HG03196 (cell line): ENCODE measurements at regions not wholly inside any gene's neighbourhood (a gene's known extent, or its start where the extent isn't known, plus 50 kb on each side); places are given as distances from the start of the nearest gene placed in this dataset.

Source experiments
- ATAC-seq: cut with Tn5 transposase; IDR thresholded peaks from one replicate; pipeline ENCODE4 v1.9.1; 2021; ENCODE audit not compliant: unreplicated experiment

- ATAC-seq: no peak
Measured at GRCh38 chr1:239817276-239817675, 274.4 kb upstream of the FMN2 start.

GRCh38 chr1:239817801-239818200 lies 273.9 kb upstream of the FMN2 start:
- no peak for ATAC-seq

- ATAC-seq: no peak
Measured at GRCh38 chr1:239819096-239819495, 272.6 kb upstream of the FMN2 start.

DNA sequence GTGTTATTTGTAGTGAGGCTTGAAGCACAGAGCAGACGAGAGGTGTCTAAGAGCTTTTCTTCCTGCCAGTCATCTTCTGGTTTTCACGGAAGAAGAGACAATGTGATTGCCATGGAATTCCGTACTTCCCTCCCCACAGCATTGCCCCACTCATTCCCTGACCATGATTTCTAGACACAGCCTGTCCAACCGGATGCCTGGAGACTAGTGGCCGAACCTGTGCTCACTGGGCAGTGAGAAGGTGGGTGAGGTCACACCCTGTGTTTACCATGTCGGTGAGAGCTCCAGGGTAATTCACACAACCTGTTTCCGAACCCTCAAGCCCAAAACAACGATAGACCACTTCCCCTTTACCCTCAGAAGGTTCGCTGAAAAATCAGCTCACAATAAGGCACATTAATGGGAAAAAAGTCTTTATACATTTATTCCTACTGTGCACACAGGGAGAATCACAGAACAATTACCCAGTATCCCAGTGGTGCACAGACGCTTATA lies 271.9 kb upstream of the FMN2 start:
- no peak for ATAC-seq

DNA sequence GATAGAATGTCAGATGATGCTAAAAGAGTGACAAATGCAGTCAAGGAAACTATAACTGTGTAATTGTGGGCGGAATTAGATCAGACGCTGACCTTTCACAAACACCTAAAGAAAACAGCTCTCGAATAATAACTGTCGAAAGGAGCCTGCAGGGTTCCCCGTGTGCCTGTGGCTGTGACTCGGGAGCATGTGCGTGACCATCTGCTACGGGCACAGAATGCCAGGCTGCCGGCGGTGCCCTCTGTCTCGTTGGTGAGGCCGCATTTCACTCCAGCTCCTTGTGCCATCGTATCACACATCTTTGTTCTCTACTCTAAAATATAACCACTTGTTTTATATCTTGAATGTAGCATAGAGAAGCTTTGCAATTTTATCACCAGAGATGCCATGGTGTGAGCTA lies 267.8 kb upstream of the FMN2 start:
- ATAC-seq: no peak

- no peak for ATAC-seq
Measured at GRCh38 chr1:239826211-239826610, 265.5 kb upstream of the FMN2 start.

- ATAC-seq: no peak
Measured at GRCh38 chr1:239826736-239827135, 264.9 kb upstream of the FMN2 start.

DNA sequence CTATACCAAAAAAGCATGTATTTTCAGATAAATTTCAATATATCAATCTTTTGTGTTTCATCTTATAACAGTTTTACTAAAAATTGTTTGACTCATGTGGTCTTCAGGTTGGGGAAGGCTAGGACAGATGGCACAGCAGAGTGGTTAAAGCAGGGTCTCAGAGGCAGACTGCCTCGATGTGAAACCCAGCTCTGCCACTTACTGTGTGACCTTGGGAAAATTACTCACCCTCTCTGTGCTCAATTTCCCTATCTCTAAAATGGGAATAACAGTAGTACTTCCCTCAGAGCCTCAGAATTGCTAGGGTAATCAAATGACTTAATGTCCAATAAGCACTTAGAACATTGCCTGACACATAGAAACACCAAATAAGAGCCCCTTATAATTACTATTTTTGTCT lies 262.1 kb upstream of the FMN2 start:
- no peak for ATAC-seq

DNA sequence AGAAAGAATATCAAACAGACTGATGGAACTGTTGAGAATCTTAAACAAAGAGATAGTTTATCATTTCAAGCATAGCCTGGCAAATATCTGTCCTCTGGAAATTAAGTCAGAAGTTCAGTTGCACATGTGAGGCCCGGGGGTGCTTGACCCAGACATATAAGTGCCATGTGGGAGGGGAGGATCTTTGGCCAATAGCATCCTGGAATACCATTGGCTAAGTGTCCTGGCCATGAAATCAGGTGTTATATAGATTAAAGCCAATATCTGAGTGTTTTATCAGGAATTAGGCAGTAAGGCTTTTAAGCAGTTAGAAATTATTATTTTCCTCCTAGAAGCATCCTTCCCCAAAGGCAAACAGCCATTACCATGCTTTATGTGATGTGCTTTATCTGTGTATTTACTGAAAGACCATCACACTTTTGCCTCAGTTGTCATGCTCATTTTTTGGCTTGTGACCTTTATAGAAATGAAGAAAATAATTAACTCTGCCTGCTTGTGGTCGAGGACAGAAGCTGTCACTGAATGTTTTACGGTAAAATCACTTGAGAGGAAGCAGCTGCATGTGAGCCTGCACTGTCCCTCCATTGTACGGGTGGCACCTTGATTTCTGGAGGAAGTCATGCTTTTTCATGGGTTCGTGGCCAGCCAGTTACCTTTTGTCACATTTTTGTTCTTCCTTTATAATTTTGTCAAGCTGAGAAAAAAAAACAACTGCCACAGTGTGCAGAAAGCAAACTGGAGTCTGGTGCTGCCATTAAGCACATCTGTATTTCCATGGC lies 259.9 kb upstream of the FMN2 start:
- no peak for ATAC-seq

DNA sequence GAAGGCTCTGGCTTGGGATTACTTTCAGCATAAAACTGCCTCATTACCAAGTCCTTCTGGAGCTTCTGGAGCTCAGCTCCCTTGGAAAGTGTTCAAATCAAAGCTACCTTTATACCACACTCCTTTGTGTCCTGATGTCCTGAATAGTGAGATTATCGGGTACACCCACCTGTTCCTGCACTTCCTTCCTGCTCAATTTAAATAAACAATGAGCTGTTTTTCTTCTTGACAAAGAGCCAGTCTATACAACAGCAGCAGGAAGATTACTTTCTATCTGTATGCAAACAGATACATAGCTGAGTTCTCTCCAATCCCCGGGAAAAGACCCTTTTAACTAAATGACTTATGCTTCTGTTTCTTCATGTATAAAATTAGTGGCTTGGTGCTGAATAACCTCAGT lies 258.0 kb upstream of the FMN2 start:
- ATAC-seq: no peak

DNA sequence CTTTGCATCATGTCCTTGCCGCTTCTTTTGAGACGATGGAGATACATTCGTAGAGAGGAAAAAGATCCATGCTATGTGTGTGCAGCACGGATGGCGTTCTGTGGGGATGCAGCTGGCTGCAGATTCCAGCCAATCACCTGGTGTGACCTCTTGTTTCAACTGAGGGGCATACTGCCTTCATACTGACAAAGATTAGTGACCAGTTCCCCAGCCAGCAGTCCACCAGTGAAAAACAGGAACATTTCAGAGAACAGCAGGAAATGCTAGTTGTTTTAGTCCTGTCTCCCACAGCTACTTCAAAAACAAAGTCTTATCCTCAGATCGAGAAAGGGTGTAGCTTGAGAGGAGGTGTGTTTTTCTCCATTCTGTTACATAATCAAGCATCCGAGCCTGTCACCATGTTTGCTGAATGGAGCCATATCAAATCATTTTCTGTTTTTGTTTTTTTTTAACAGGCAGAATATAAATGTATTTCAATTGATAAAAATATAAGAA lies 255.7 kb upstream of the FMN2 start:
- ATAC-seq: no peak

- no peak for ATAC-seq
Measured at GRCh38 chr1:239840336-239840735, 251.3 kb upstream of the FMN2 start.

DNA sequence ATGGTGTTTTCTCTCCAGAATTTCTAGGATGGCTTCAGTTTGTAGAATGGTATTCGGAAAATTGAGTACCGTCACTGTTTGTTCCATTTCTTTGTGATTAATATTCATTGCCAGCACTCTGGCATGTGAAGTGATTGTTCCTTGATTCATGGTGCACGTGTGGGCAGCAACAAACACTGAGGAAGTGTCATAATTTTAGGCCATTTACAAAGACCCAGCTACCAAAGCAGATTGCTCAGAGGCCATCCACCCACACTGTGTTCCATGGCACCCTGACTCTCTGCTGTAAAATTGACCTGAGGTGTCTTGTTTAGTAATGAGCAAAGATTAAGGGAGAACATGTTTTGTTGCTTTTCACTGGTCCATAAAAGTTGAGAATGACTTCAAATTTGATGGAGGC lies 250.9 kb upstream of the FMN2 start:
- ATAC-seq: no peak

- ATAC-seq: no peak
Measured at GRCh38 chr1:239841631-239842030, 250.1 kb upstream of the FMN2 start.

DNA sequence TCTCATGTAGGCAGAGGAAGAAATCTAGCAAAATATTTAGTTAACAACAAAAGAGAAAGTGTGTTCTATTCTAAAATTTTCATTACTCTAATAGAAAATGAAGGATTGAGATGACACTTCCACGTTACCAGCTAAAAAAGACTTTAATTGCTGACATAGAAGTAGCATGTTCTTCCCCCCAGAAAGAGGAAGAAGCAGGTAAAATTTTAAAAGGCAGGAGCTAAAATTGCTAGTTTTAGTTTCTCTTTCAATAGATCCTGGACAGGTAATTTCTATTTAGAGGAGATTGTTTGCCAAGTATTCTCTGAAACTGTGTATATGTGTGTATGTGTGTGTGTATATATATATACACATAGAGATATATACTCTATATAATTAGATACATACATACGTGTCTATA lies 248.1 kb upstream of the FMN2 start:
- no peak for ATAC-seq

DNA sequence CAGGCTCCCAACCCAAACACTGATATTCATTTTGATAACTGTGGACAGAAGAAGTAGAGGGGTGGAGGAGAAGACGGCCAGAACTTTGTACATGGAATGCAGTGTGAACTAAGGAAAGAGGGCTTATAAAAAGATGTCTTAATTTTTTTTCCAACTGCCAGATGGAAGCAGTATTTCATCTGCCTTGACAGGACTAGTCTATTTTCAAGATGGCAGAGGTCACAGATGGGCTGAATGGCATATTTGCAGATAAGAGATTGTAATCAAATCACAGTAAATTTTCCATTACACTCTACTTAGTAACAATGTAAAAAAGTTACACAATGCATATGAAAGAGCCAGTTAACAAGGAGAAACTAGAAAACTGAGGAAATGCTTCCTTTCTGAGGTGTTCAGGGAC lies 246.8 kb upstream of the FMN2 start:
- ATAC-seq: no peak

DNA sequence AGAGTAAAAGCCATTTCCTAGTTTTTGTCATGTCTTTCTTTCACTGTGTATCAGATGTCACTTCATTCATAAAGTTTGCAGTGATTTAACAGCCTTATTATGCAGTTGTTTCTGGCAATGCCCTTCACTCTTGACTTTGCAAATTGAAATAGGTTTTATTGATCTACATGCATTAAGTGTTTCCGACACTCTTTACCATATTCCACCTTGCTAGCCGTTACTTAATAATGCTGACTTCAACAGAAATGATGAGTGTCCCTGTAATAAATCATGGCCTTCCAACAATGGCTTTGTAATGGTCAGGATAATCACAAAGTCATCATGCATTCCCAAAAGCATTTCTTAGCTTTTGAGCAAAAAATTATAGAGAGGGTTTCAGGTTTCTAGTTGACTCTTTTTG lies 236.8 kb upstream of the FMN2 start:
- ATAC-seq: no peak

DNA sequence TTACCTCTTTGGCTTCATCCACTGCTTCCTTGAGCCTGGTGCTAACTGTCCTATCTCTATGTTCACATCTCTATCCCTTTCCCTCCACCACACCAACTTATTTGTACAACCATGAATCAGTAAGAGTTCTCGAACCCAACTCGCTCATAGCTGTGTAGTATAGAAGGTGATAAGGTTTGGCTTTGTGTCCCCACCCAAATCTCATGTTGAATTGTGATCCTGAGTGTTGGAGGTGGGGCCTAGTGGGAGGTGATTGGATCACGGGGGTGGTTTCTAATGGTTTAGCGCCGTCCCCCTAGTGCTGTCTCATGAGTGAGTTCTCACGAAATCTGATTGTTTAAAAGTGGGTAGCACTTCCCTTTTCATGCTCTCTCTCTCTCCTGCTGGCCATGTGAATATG lies 235.6 kb upstream of the FMN2 start:
- no peak for ATAC-seq

DNA sequence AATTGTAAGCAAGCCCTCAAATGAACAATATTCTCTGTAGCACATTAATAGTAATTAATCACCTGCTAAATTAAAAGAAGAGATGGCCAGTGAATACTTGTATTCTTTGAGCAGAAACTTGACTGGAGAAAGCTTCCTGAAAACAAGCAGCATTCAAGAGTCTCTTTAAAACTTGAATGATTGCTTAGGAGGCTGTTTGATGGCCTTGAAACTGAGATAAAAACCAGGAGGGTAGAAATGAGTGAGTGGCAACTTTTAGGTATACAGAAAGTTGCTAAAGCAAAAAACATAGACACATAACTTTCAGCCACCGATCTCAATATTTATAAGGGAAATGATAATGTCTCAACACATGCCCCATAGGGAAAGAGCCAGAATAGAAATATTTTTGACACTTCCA lies 234.8 kb upstream of the FMN2 start:
- ATAC-seq: no peak

- no peak for ATAC-seq
Measured at GRCh38 chr1:239858057-239858456, 233.6 kb upstream of the FMN2 start.

DNA sequence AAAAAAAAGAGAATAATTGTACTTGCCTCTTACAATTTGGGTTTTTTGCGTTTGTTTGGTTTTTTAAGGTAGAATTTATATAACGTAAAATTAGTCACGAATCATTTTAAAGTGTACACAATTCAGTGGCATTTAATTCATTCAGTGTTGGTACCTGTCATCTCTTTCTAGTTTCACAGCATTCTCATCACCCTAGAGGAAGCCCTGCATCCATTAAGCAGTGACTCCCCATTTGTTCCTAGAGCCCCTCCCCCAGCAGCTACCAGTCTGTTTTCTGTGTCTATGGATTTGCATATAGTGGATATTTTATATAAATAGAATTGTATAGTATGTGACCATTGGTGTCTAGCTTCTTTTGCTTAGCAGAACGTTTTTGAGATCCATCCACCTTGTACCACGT lies 233.2 kb upstream of the FMN2 start:
- no peak for ATAC-seq

DNA sequence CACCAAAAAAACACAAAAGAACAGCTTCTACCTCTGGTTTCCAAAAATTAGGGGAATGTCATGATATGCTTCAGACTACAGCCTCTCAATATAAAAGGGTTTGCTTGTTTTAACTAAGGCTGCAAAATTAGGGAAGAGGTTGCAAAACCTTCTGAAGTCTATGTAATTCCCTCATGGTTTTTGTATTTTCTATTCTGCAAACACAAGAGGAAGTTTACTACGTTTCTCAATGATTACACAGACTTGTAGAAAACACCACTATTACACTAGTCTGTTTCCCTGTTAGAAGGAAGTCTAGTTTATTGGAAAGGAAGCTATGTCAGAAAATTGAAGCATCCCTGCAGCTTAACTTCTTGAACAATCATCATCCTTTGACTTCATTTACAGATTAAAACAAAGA lies 229.7 kb upstream of the FMN2 start:
- ATAC-seq: no peak
